ENCODE measurements at regions not wholly inside any gene's neighbourhood (a gene's known extent, or its start where the extent isn't known, plus 50 kb on each side); places are given as distances from the start of the nearest gene placed in this dataset.

DNA sequence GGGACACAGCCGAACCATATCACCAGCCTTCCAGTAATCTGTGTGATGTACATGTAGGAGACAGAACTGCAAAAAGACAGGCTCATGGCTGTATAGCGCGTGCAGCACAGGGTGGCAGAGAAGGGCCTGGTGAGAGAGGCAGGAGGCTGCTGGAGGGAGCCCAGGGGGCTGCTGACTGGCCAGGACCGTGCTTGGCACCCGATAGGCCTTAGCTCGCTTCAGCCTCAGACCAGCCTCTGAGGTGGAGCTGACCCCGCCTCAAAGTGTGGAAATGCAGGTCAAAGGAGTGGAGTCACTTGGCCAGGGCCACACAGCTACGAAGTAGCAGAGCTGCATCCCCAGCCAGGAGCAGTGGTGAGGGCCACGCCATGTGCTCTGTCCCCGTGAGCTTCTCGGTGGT is 707.6 kb downstream of the QKI start:
- Histone ChIP-seq H3K4me1 (no peaks in the 10 kb centered on the region), H3K36me3 (no peaks in the 10 kb centered on the region), H3K4me3 (no peak overlapping the region), H3K27ac (no peak overlapping the region), H3K9me3 (peaks cover 0 to 2% of the 10 kb centered on the region in 2 donors), H3K27me3 (no peaks in the 10 kb centered on the region)
- intact Hi-C loops (cut with DNase I): no loop called here
- TF ChIP-seq, protein P1, sequence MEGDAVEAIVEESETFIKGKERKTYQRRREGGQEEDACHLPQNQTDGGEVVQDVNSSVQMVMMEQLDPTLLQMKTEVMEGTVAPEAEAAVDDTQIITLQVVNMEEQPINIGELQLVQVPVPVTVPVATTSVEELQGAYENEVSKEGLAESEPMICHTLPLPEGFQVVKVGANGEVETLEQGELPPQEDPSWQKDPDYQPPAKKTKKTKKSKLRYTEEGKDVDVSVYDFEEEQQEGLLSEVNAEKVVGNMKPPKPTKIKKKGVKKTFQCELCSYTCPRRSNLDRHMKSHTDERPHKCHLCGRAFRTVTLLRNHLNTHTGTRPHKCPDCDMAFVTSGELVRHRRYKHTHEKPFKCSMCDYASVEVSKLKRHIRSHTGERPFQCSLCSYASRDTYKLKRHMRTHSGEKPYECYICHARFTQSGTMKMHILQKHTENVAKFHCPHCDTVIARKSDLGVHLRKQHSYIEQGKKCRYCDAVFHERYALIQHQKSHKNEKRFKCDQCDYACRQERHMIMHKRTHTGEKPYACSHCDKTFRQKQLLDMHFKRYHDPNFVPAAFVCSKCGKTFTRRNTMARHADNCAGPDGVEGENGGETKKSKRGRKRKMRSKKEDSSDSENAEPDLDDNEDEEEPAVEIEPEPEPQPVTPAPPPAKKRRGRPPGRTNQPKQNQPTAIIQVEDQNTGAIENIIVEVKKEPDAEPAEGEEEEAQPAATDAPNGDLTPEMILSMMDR (IDR thresholded peaks at IDR 0.05): no peak
- ATAC-seq (no peak), DNase-seq (peak in 1 of 4 donors; percentile 39)

DNA sequence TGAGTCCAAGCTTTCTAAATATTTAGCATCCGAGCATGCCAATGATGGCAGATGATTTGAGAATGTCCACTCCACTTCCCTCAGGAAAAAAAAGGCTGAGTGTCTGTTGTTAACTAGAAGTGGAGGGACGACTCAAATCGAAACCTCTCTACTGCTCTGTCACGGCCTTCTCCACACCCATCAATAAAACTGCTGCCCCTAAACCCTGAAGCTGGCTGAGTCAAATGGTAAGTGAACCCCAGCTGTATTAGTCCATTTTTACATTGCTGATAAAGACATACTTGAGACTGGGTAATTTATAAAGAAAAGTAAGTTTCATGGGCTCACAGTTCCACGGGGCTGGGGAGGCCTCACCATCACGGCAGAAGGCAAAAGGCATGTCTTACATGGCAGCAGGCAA is 707.0 kb downstream of the QKI start:
- no peaks in the 10 kb centered on the region for H3K4me1 ChIP-seq
- DNase-seq: no peak
- peaks cover 0 to 2% of the 10 kb centered on the region in 2 donors for H3K9me3 ChIP-seq
- H3K27me3 ChIP-seq: no peaks in the 10 kb centered on the region
- no peak overlapping the region for H3K27ac ChIP-seq
- TF ChIP-seq, protein P1 (IDR thresholded peaks at IDR 0.05): no peak
- no peaks in the 10 kb centered on the region for H3K36me3 ChIP-seq
- ATAC-seq: no peak
- no peak overlapping the region for H3K4me3 ChIP-seq
- intact Hi-C loops (cut with DNase I): no loop called here

- ATAC-seq: no peak
- intact Hi-C loops (cut with DNase I): no loop called here
These were observed 700.1 kb downstream of the QKI start for GRCh38 chr6:164114651-164115050.

GRCh38 chr6:164114051-164114450 is 699.5 kb downstream of the QKI start:
- H3K4me3 ChIP-seq: no peak overlapping the region
- peaks cover 0 to 7% of the 10 kb centered on the region in 2 donors for H3K4me1 ChIP-seq
- TF ChIP-seq, protein P1 (IDR thresholded peaks at IDR 0.05): no peak
- H3K36me3 ChIP-seq: no peaks in the 10 kb centered on the region
- intact Hi-C loops (cut with DNase I): no loop called here
- no peak overlapping the region for H3K27ac ChIP-seq
- peak in 1 of 4 donors; percentile 16 for DNase-seq
- H3K9me3 ChIP-seq: no peaks in the 10 kb centered on the region
- no peak for ATAC-seq
- H3K27me3 ChIP-seq: no peaks in the 10 kb centered on the region

More at GRCh38 chr6:164114651-164115050, 700.1 kb downstream of the QKI start:
- Histone ChIP-seq H3K4me1 (peaks cover 0 to under 1% of the 10 kb centered on the region in 2 donors), H3K27me3 (no peaks in the 10 kb centered on the region), H3K36me3 (no peaks in the 10 kb centered on the region), H3K9me3 (no peaks in the 10 kb centered on the region), H3K27ac (no peak overlapping the region), H3K4me3 (no peak overlapping the region)
- DNase-seq: no peak
- TF ChIP-seq, protein P1 (IDR thresholded peaks at IDR 0.05): no peak

DNA sequence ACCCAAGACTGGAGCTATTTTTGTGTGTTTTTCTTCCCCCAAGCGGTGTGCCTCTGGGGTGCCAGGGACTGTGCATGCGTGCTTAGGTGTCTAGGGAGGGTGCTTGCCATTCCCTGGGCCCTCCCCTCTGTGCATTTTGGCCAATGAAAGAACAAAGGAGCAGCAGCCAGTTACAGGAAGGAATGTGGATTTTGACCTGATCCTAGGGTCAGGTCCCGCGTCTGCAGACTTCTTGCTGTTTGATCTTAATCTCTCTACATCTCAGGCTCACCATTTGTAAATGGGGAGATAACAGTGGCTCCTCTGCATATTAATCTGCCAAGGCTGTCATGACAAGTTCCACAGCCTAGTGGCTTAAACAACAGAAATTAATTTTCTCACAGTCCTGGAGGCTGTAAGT is 699.1 kb downstream of the QKI start:
- no peaks in the 10 kb centered on the region for H3K36me3 ChIP-seq
- H3K4me1 ChIP-seq: peaks cover 0 to 9% of the 10 kb centered on the region in 2 donors
- no peak for DNase-seq
- intact Hi-C loops (cut with DNase I): no loop called here
- H3K27ac ChIP-seq: no peak overlapping the region
- TF ChIP-seq, protein P1 (IDR thresholded peaks at IDR 0.05): no peak
- H3K4me3 ChIP-seq: no peak overlapping the region
- no peaks in the 10 kb centered on the region for H3K9me3 ChIP-seq
- H3K27me3 ChIP-seq: no peaks in the 10 kb centered on the region
- no peak for ATAC-seq
